Mucosa of stomach (tissue), 1 donor: ENCODE measurements at regions not wholly inside any gene's neighbourhood (a gene's known extent, or its start where the extent isn't known, plus 50 kb on each side); places are given as distances from the start of the nearest gene placed in this dataset.

ENCODE experiments used
- H3K27me3 ChIP-seq: one replicate; pipeline ENCODE4 v1.7.0; 2013; ENCODE audit warnings: mild to moderate bottlenecking, low read length; ENCODE audit not compliant: control insufficient read depth, insufficient read depth
- H3K36me3 ChIP-seq: one replicate; pipeline ENCODE4 v1.7.0; 2013; ENCODE audit warnings: low read length; ENCODE audit not compliant: control insufficient read depth, insufficient read depth
- H3K4me1 ChIP-seq: one replicate; pipeline ENCODE4 v1.7.0; 2013; ENCODE audit warnings: mild to moderate bottlenecking, low read length; ENCODE audit not compliant: control insufficient read depth, insufficient read depth
- H3K4me3 ChIP-seq: one replicate; pipeline ENCODE4 v1.7.0; 2013; ENCODE audit warnings: low read length
- H3K9ac ChIP-seq: one replicate; pipeline ENCODE4 v1.7.0; 2013; ENCODE audit warnings: mild to moderate bottlenecking, low read length, moderate library complexity
- H3K9me3 ChIP-seq: one replicate; pipeline ENCODE4 v1.7.0; 2013; ENCODE audit warnings: mild to moderate bottlenecking, low read length, moderate library complexity; ENCODE audit not compliant: control insufficient read depth
- donor health status: Pancreatic carcinoma.

- no peaks in the 10 kb centered on the region for H3K36me3 ChIP-seq
Observed at GRCh38 chr2:145283131-145283530, 763.2 kb upstream of the ZEB2 start.

GRCh38 chr2:145277922-145278321 lies 758.0 kb upstream of the ZEB2 start:
- H3K36me3 ChIP-seq, result no peaks in the 10 kb centered on the region
- no peak overlapping the region for H3K9ac ChIP-seq
- no peak overlapping the region for H3K4me3 ChIP-seq
- H3K4me1 ChIP-seq, result no peaks in the 10 kb centered on the region
- H3K27me3 ChIP-seq, result no peaks in the 10 kb centered on the region
- no peaks in the 10 kb centered on the region for H3K9me3 ChIP-seq

More at GRCh38 chr2:145283131-145283530, 763.2 kb upstream of the ZEB2 start:
- Histone ChIP-seq H3K9me3 (no peaks in the 10 kb centered on the region), H3K9ac (no peak overlapping the region), H3K4me3 (no peak overlapping the region), H3K4me1 (no peaks in the 10 kb centered on the region), H3K27me3 (no peaks in the 10 kb centered on the region)

GRCh38 chr2:145273840-145274239 lies 753.9 kb upstream of the ZEB2 start:
- no peak overlapping the region for H3K9ac ChIP-seq
- no peaks in the 10 kb centered on the region for H3K27me3 ChIP-seq
- no peaks in the 10 kb centered on the region for H3K36me3 ChIP-seq
- peaks cover 4% of the 10 kb centered on the region for H3K9me3 ChIP-seq
- no peaks in the 10 kb centered on the region for H3K4me1 ChIP-seq
- no peak overlapping the region for H3K4me3 ChIP-seq

GRCh38 chr2:145268931-145269330 lies 749.0 kb upstream of the ZEB2 start:
- no peak overlapping the region for H3K4me3 ChIP-seq
- no peak overlapping the region for H3K9ac ChIP-seq
- no peaks in the 10 kb centered on the region for H3K27me3 ChIP-seq
- H3K4me1 ChIP-seq, result no peaks in the 10 kb centered on the region
- peaks cover 4% of the 10 kb centered on the region for H3K9me3 ChIP-seq
- no peaks in the 10 kb centered on the region for H3K36me3 ChIP-seq

- Histone ChIP-seq H3K36me3 (no peaks in the 10 kb centered on the region), H3K4me1 (no peaks in the 10 kb centered on the region), H3K9ac (no peak overlapping the region), H3K4me3 (no peak overlapping the region), H3K27me3 (no peaks in the 10 kb centered on the region), H3K9me3 (peaks cover 4% of the 10 kb centered on the region)
Observed at GRCh38 chr2:145267451-145267850, 747.5 kb upstream of the ZEB2 start.

- Histone ChIP-seq H3K27me3 (no peaks in the 10 kb centered on the region), H3K9me3 (no peaks in the 10 kb centered on the region)
Observed at GRCh38 chr2:145265244-145265643, 745.3 kb upstream of the ZEB2 start.

GRCh38 chr2:145260674-145261073 lies 740.8 kb upstream of the ZEB2 start:
- Histone ChIP-seq H3K9me3 (no peaks in the 10 kb centered on the region), H3K4me1 (peaks cover 7% of the 10 kb centered on the region), H3K9ac (no peak overlapping the region), H3K4me3 (no peak overlapping the region), H3K36me3 (no peaks in the 10 kb centered on the region), H3K27me3 (no peaks in the 10 kb centered on the region)

More at GRCh38 chr2:145265244-145265643, 745.3 kb upstream of the ZEB2 start:
- H3K4me3 ChIP-seq, result no peak overlapping the region
- no peak overlapping the region for H3K9ac ChIP-seq
- no peaks in the 10 kb centered on the region for H3K36me3 ChIP-seq
- no peaks in the 10 kb centered on the region for H3K4me1 ChIP-seq

- H3K9me3 ChIP-seq, result no peaks in the 10 kb centered on the region
- H3K4me3 ChIP-seq, result no peak overlapping the region
- peaks cover 7% of the 10 kb centered on the region for H3K4me1 ChIP-seq
- H3K9ac ChIP-seq, result no peak overlapping the region
- H3K36me3 ChIP-seq, result no peaks in the 10 kb centered on the region
- H3K27me3 ChIP-seq, result no peaks in the 10 kb centered on the region
Observed at GRCh38 chr2:145260081-145260480, 740.2 kb upstream of the ZEB2 start.

GRCh38 chr2:145258903-145259579 lies 739.1 kb upstream of the ZEB2 start:
- Histone ChIP-seq H3K4me1 (peaks cover 13% of the 10 kb centered on the region), H3K4me3 (no peak overlapping the region), H3K9me3 (no peaks in the 10 kb centered on the region), H3K27me3 (no peaks in the 10 kb centered on the region), H3K9ac (no peak overlapping the region), H3K36me3 (no peaks in the 10 kb centered on the region)

GRCh38 chr2:145257931-145258330 lies 738.0 kb upstream of the ZEB2 start:
- H3K9me3 ChIP-seq, result no peaks in the 10 kb centered on the region

GRCh38 chr2:145256551-145256950 lies 736.6 kb upstream of the ZEB2 start:
- Histone ChIP-seq H3K4me3 (no peak overlapping the region), H3K36me3 (no peaks in the 10 kb centered on the region), H3K4me1 (peaks cover 18% of the 10 kb centered on the region), H3K9ac (no peak overlapping the region), H3K9me3 (no peaks in the 10 kb centered on the region), H3K27me3 (no peaks in the 10 kb centered on the region)

More at GRCh38 chr2:145257931-145258330, 738.0 kb upstream of the ZEB2 start:
- no peaks in the 10 kb centered on the region for H3K36me3 ChIP-seq
- H3K9ac ChIP-seq, result no peak overlapping the region
- no peaks in the 10 kb centered on the region for H3K27me3 ChIP-seq
- H3K4me3 ChIP-seq, result no peak overlapping the region
- peaks cover 18% of the 10 kb centered on the region for H3K4me1 ChIP-seq

- Histone ChIP-seq H3K4me3 (no peak overlapping the region), H3K36me3 (no peaks in the 10 kb centered on the region), H3K27me3 (no peaks in the 10 kb centered on the region), H3K4me1 (peaks cover 18% of the 10 kb centered on the region), H3K9ac (no peak overlapping the region), H3K9me3 (no peaks in the 10 kb centered on the region)
Observed at GRCh38 chr2:145254291-145254690, 734.4 kb upstream of the ZEB2 start.

- Histone ChIP-seq H3K4me1 (peaks cover 18% of the 10 kb centered on the region), H3K4me3 (no peak overlapping the region), H3K36me3 (no peaks in the 10 kb centered on the region), H3K9ac (peak overlapping the region; percentile 24), H3K27me3 (no peaks in the 10 kb centered on the region), H3K9me3 (no peaks in the 10 kb centered on the region)
Observed at GRCh38 chr2:145253492-145253891, 733.6 kb upstream of the ZEB2 start.
